HepG2 (cell line): ENCODE measurements at regions not wholly inside any gene's neighbourhood (a gene's known extent, or its start where the extent isn't known, plus 50 kb on each side); places are given as distances from the start of the nearest gene placed in this dataset.

Source experiments
- ATAC-seq: fragments of 200-7000 bp; cut with Tn5 transposase; 3 replicates; pipeline ENCODE4 v1.9.1; 2020; ENCODE audit warnings: mild to moderate bottlenecking, moderate library complexity
- BruUV-seq: library from RNA; stranded (reverse); fragments of 400-500 nt; replicated peaks from 2 replicates; lab custom pipeline; 2021; lab: Mats Ljungman, UMichigan
- CTCF ChIA-PET: fragments of 300-600 bp; formaldehyde crosslinking; extraction: SDS; loops from one replicate; lab custom pipeline; 2021; ENCODE audit warnings: low total read pairs, inconsistent platforms, low intra/inter-chr PET ratio; lab: Yijun Ruan, JAX
- POLR2A ChIA-PET: fragments of 350-600 bp; sonication (Branson Sonifier 250); formaldehyde crosslinking; loops from one replicate; lab custom pipeline; 2020; ENCODE audit warnings: antibody characterized with exemption, inconsistent platforms; lab: Yijun Ruan, JAX
- DNase-seq: peaks from one replicate; pipeline ENCODE4 v3.0.0-alpha.2; 2015; ENCODE audit warnings: low spot score
- FAIRE-seq: peaks from 3 replicates; lab custom pipeline; 2011; peaks lifted over from hg19 to GRCh38; lab: Jason Lieb, UNC
- H2AFZ ChIP-seq: one replicate; pipeline ENCODE4 v1.6.1; 2011; ENCODE audit warnings: low read length, inconsistent platforms
- H3K27ac ChIP-seq: fragments of 300-600 bp; 3 replicates; pipeline ENCODE4 v1.8.0; 2011; ENCODE audit warnings: mixed run types, mild to moderate bottlenecking, mixed read lengths, low read length, inconsistent platforms; ENCODE audit not compliant: insufficient read depth; ENCODE audit errors: extremely low read length
- H3K27me3 ChIP-seq, 2 experiments: fragments of 200-600 bp in 1 of 2; 2 replicates in 1 of 2; 3 replicates in 1 of 2; pipeline versions ENCODE4 v1.6.0 to v1.8.0; 2011; ENCODE audit warnings: low read length in 2 of 2, mild to moderate bottlenecking in 2 of 2, moderate library complexity in 2 of 2, inconsistent platforms in 1 of 2; ENCODE audit not compliant: insufficient read depth in 2 of 2, control insufficient read depth in 1 of 2
- H3K36me3 ChIP-seq, 2 experiments: fragments of 200-600 bp in 1 of 2; replicated peaks in 1 of 2; 2 replicates in 1 of 2; 3 replicates in 1 of 2; pipeline versions ENCODE4 v1.5.1 to v1.8.0; 2011; ENCODE audit warnings: low read length in 2 of 2, inconsistent platforms in 1 of 2; ENCODE audit not compliant: insufficient read depth in 2 of 2, control insufficient read depth in 1 of 2
- H3K4me1 ChIP-seq: 2 replicates; pipeline ENCODE4 v1.5.1; 2012; ENCODE audit warnings: low read length, inconsistent platforms; ENCODE audit not compliant: insufficient read depth
- H3K4me2 ChIP-seq: 2 replicates; pipeline ENCODE4 v1.6.0; 2011; ENCODE audit warnings: low read depth, low read length, inconsistent platforms
- H3K4me3 ChIP-seq, 3 experiments: fragments of 200-600 bp in 1 of 3; sonication (generic), shearing (Covaris generic) in 1 of 3; replicated peaks in 1 of 3; 2 replicates each; pipeline ENCODE4 v1.5.1; 2011 to 2016; ENCODE audit warnings: low read length in 3 of 3, inconsistent platforms in 2 of 3, low read depth in 2 of 3, mild to moderate bottlenecking in 2 of 3, control low read depth in 1 of 3, mixed read lengths in 1 of 3; ENCODE audit not compliant: insufficient read depth in 1 of 3
- H3K79me2 ChIP-seq: one replicate; pipeline ENCODE4 v1.6.1; 2011; ENCODE audit warnings: low read length, inconsistent platforms; ENCODE audit not compliant: insufficient read depth
- H3K9ac ChIP-seq: 2 replicates; pipeline ENCODE4 v1.6.0; 2011; ENCODE audit warnings: mild to moderate bottlenecking, low read depth, low read length, inconsistent platforms; ENCODE audit not compliant: insufficient read depth
- H3K9me3 ChIP-seq: 2 replicates; pipeline ENCODE4 v1.5.1; 2012; ENCODE audit warnings: mild to moderate bottlenecking, low read length
- H4K20me1 ChIP-seq: 2 replicates; pipeline ENCODE4 v1.6.0; 2011; ENCODE audit warnings: inconsistent platforms, mild to moderate bottlenecking, low read length, moderate library complexity; ENCODE audit not compliant: insufficient read depth
- FOSL2 ChIP-seq: sonication (generic); formaldehyde crosslinking; IDR thresholded peaks from 2 replicates; pipeline ENCODE4 v1.4.0; 2020; ENCODE audit warnings: missing genetic modification reagents
- KLF13 ChIP-seq: sonication (generic); formaldehyde crosslinking; IDR thresholded peaks from 2 replicates; pipeline ENCODE4 v1.4.0; 2020; ENCODE audit warnings: mild to moderate bottlenecking, missing genetic modification reagents
- MBNL3 ChIP-seq: fragments of 250-450 bp; sonication (Bioruptor Pico); conservative IDR thresholded peaks from 2 replicates; pipeline ENCODE4 v1.8.0; 2022; ENCODE audit warnings: mild to moderate bottlenecking, inconsistent platforms
- PHF8 ChIP-seq: sonication (generic); formaldehyde crosslinking; IDR thresholded peaks from 2 replicates; pipeline ENCODE4 v1.5.0; 2020; ENCODE audit warnings: missing genetic modification reagents
- RFXANK ChIP-seq: IDR thresholded peaks from 2 replicates; pipeline ENCODE4 v1.6.1; 2016
- SIX1 ChIP-seq: sonication (generic); formaldehyde crosslinking; IDR thresholded peaks from 2 replicates; pipeline ENCODE4 v1.4.0; 2020; ENCODE audit warnings: missing genetic modification reagents, borderline replicate concordance
- ZFP82 ChIP-seq: sonication (generic); formaldehyde crosslinking; IDR thresholded peaks from 2 replicates; pipeline ENCODE4 v1.5.1; 2020; ENCODE audit warnings: mild to moderate bottlenecking, missing genetic modification reagents, borderline replicate concordance
- ZNF335 ChIP-seq: sonication (generic); formaldehyde crosslinking; IDR thresholded peaks from 2 replicates; pipeline ENCODE4 v1.4.0; 2020; ENCODE audit warnings: missing genetic modification reagents
- ZNF431 ChIP-seq: sonication (generic); formaldehyde crosslinking; IDR thresholded peaks from 2 replicates; pipeline ENCODE4 v1.9.0; 2022; ENCODE audit warnings: missing genetic modification reagents, low read depth, mild to moderate bottlenecking, borderline replicate concordance
- ZNF550 ChIP-seq: sonication (generic); formaldehyde crosslinking; IDR thresholded peaks from 2 replicates; pipeline ENCODE4 v1.4.0; 2020; ENCODE audit warnings: mild to moderate bottlenecking, missing genetic modification reagents, borderline replicate concordance
- ZNF724P ChIP-seq: sonication (generic); formaldehyde crosslinking; IDR thresholded peaks from 2 replicates; pipeline ENCODE4 v1.8.0; 2022; ENCODE audit warnings: missing genetic modification reagents, borderline replicate concordance
- ZNF768 ChIP-seq: sonication (generic); formaldehyde crosslinking; IDR thresholded peaks from 2 replicates; pipeline ENCODE4 v1.4.0; 2020; ENCODE audit warnings: missing genetic modification reagents
- ZNF772 ChIP-seq: sonication (generic); formaldehyde crosslinking; IDR thresholded peaks from 2 replicates; pipeline ENCODE4 v1.5.0; 2020; ENCODE audit warnings: mild to moderate bottlenecking, missing genetic modification reagents
- WGBS: methylation state at CpG from one replicate; pipeline ENCODE4 v1.1.6; 2017; ENCODE audit warnings: low lambda C conversion rate; 5-methylcytosine and 5-hydroxymethylcytosine counted together
- in situ Hi-C: cut with HindIII; loops from 2 replicates; pipeline ENCODE4 v1.10.0; 2017; ENCODE audit warnings: low pct_unique_long_range_greater_than_20kb; ENCODE audit not compliant: extremely low pct_ligation_motif_present
- intact Hi-C: fragments of 100-400 bp; cut with micrococcal nuclease; formaldehyde crosslinking; loops from one replicate; pipeline ENCODE4 v1.10.0; 2022; ENCODE audit not compliant: unreplicated experiment
- TF ChIP-seq, protein P1 (sequence below): IDR thresholded peaks from 2 replicates; pipeline ENCODE4 v1.6.1; 2018; ENCODE audit warnings: missing genetic modification reagents, mild to moderate bottlenecking, missing compliant biosample characterization
- TF ChIP-seq, protein P2 (sequence below): sonication (generic); formaldehyde crosslinking; IDR thresholded peaks from 2 replicates; pipeline ENCODE4 v1.5.1; 2020; ENCODE audit warnings: missing genetic modification reagents, mild to moderate bottlenecking, borderline replicate concordance
- TF ChIP-seq, protein P3 (sequence below): sonication (generic); formaldehyde crosslinking; IDR thresholded peaks from 2 replicates; pipeline ENCODE4 v1.4.0; 2020; ENCODE audit warnings: mild to moderate bottlenecking, missing genetic modification reagents, borderline replicate concordance
- TF ChIP-seq, protein P4 (sequence below): sonication (generic); formaldehyde crosslinking; IDR thresholded peaks from 2 replicates; pipeline ENCODE4 v1.4.0; 2020; ENCODE audit warnings: mild to moderate bottlenecking, low read depth, missing genetic modification reagents
- TF ChIP-seq, protein P5 (sequence below): sonication (generic); formaldehyde crosslinking; conservative IDR thresholded peaks from 2 replicates; pipeline ENCODE4 v1.4.0; 2020; ENCODE audit warnings: missing genetic modification reagents

DNA sequence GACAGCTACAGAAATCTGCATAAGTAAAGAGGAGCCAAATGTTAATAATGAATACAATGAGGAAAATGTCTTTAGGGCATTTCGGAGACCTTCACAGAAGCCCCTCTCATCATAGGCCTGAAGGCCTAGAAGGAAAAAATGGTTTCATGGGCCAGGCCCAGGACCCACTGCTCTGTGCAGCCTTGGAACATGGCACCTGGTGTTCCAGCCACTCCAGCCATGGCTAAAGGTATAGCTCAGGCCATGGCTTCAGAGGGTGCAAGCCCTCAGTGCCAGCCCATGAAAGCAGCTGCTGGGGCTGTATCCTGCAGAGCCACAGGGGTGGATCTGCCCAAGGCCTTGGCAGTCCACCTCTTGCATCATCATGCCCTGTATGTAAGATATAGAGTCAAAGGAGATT is 261.1 kb downstream of the SNCA start (continued):
- no peak for TF ChIP-seq KLF13
- TF ChIP-seq, protein P1, sequence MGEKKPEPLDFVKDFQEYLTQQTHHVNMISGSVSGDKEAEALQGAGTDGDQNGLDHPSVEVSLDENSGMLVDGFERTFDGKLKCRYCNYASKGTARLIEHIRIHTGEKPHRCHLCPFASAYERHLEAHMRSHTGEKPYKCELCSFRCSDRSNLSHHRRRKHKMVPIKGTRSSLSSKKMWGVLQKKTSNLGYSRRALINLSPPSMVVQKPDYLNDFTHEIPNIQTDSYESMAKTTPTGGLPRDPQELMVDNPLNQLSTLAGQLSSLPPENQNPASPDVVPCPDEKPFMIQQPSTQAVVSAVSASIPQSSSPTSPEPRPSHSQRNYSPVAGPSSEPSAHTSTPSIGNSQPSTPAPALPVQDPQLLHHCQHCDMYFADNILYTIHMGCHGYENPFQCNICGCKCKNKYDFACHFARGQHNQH (CRISPR knock-in tag), result no peak
- no peak for TF ChIP-seq ZNF335 (CRISPR knock-in tag)
- no peak for TF ChIP-seq RFXANK (CRISPR knock-in tag)
- TF ChIP-seq, protein P2, sequence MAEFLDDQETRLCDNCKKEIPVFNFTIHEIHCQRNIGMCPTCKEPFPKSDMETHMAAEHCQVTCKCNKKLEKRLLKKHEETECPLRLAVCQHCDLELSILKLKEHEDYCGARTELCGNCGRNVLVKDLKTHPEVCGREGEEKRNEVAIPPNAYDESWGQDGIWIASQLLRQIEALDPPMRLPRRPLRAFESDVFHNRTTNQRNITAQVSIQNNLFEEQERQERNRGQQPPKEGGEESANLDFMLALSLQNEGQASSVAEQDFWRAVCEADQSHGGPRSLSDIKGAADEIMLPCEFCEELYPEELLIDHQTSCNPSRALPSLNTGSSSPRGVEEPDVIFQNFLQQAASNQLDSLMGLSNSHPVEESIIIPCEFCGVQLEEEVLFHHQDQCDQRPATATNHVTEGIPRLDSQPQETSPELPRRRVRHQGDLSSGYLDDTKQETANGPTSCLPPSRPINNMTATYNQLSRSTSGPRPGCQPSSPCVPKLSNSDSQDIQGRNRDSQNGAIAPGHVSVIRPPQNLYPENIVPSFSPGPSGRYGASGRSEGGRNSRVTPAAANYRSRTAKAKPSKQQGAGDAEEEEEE (CRISPR knock-in tag), result no peak
- no peak for TF ChIP-seq ZNF724P
- no peak for TF ChIP-seq MBNL3 (CRISPR knock-in tag)
- no peak for TF ChIP-seq ZNF772 (CRISPR knock-in tag)

DNA sequence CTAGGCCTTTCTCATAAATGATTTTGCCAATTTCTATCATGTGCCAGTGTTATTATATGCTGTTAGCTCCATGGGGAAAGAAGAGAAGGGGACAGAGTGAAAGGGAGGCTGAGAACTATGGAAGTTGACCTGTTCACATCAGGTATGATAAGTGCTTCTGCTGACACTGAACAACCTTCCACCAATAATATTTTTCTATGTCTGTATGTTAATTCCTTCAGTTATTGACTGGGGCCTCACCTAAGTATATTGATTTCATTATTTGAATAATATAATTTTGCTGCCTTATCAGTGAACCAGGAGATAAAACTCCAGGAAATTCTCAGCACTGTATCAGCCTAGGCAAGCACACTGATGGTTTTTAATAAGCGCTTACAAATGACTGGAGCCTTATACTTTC is 262.8 kb downstream of the SNCA start:
- H3K9me3 ChIP-seq, result no peaks in the 10 kb centered on the region
- no peaks in the 10 kb centered on the region for H3K36me3 ChIP-seq
- WGBS, result 0% methylated on average over 1 of the region's 1 CpG
- H3K9ac ChIP-seq, result no peak overlapping the region
- FAIRE-seq (no peak), ATAC-seq (no peak), DNase-seq (no peak)
- no TSS peak for BruUV-seq
- H3K27me3 ChIP-seq, result no peaks in the 10 kb centered on the region
- H3K27ac ChIP-seq, result no peak overlapping the region
- H2AFZ ChIP-seq, result no peak overlapping the region
- no peaks in the 10 kb centered on the region for H4K20me1 ChIP-seq
- POLR2A ChIA-PET, result no interaction called here
- in situ Hi-C loops (no loop called here), intact Hi-C loops (no loop called here)
- H3K4me1 ChIP-seq, result no peaks in the 10 kb centered on the region
- no peak overlapping the region for H3K4me2 ChIP-seq
- no peak overlapping the region for H3K4me3 ChIP-seq
- CTCF ChIA-PET, result no interaction called here
- H3K79me2 ChIP-seq, result no peaks in the 10 kb centered on the region
- TF ChIP-seq, protein P3, sequence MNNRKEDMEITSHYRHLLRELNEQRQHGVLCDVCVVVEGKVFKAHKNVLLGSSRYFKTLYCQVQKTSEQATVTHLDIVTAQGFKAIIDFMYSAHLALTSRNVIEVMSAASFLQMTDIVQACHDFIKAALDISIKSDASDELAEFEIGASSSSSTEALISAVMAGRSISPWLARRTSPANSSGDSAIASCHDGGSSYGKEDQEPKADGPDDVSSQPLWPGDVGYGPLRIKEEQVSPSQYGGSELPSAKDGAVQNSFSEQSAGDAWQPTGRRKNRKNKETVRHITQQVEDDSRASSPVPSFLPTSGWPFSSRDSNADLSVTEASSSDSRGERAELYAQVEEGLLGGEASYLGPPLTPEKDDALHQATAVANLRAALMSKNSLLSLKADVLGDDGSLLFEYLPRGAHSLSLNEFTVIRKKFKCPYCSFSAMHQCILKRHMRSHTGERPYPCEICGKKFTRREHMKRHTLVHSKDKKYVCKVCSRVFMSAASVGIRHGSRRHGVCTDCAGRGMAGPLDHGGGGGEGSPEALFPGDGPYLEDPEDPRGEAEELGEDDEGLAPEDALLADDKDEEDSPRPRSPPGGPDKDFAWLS (CRISPR knock-in tag), result no peak
- TF ChIP-seq, protein P4, sequence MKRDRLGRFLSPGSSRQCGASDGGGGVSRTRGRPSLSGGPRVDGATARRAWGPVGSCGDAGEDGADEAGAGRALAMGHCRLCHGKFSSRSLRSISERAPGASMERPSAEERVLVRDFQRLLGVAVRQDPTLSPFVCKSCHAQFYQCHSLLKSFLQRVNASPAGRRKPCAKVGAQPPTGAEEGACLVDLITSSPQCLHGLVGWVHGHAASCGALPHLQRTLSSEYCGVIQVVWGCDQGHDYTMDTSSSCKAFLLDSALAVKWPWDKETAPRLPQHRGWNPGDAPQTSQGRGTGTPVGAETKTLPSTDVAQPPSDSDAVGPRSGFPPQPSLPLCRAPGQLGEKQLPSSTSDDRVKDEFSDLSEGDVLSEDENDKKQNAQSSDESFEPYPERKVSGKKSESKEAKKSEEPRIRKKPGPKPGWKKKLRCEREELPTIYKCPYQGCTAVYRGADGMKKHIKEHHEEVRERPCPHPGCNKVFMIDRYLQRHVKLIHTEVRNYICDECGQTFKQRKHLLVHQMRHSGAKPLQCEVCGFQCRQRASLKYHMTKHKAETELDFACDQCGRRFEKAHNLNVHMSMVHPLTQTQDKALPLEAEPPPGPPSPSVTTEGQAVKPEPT, result no peak
- TF ChIP-seq SIX1 (CRISPR knock-in tag) (no peak), ZNF768 (no peak), ZFP82 (CRISPR knock-in tag) (no peak), PHF8 (CRISPR knock-in tag) (no peak), FOSL2 (CRISPR knock-in tag) (no peak), ZNF431 (CRISPR knock-in tag) (no peak), ZNF550 (CRISPR knock-in tag) (no peak)
- TF ChIP-seq, protein P5, sequence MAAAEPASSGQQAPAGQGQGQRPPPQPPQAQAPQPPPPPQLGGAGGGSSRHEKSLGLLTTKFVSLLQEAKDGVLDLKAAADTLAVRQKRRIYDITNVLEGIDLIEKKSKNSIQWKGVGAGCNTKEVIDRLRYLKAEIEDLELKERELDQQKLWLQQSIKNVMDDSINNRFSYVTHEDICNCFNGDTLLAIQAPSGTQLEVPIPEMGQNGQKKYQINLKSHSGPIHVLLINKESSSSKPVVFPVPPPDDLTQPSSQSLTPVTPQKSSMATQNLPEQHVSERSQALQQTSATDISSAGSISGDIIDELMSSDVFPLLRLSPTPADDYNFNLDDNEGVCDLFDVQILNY (CRISPR knock-in tag), result no peak
